HG03280 (cell line): ENCODE measurements at regions not wholly inside any gene's neighbourhood (a gene's known extent, or its start where the extent isn't known, plus 50 kb on each side); places are given as distances from the start of the nearest gene placed in this dataset.
"Not testable (repeated sequence)": the region's sequence is repeated elsewhere in the genome, so short reads cannot be mapped to it uniquely, and the experiment has no call there.

Source experiments
- ATAC-seq: cut with Tn5 transposase; IDR thresholded peaks from one replicate; pipeline ENCODE4 v1.9.1; 2021; ENCODE audit warnings: mild to moderate bottlenecking, moderate library complexity; ENCODE audit not compliant: unreplicated experiment

DNA sequence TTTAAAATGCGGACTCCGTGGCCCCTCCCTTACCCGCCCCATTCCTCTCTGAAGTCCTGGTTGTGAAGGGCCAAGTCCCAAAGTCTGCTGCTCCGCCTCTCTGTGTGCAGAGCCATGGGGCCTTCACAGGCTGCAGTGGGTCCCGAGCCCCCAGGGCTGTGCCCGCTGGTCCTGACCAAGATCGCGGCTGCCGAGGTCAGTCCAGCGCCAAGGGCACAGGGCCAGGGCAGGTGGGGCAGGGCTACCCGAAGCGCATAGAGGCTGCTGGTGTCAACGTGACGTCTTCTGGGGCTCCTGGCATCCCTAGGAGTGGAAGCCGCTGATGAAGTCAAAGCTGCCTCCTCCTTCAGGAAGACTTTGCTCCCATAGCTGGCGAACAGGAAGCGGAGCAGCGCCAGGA is 858.8 kb downstream of the TUBA3C start:
- ATAC-seq, result not testable (repeated sequence)

DNA sequence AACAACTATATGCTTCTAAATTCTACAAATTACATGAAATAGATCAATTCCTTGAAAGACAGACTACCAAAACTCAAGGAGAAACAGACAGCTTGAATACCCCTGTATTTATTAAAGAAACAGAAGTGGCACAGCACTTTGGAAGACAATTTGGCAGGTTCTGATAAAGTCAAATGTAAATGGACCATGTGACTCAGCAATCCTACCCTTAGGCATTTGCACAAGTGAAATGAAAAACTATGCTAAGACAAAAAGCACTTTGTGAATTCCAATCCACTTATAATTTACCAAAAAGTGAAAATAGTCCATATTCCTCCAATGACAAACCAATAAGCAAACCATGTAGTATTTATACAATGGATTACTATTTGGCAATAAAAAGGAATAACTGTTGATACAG is 862.0 kb downstream of the TUBA3C start:
- ATAC-seq, result not testable (repeated sequence)

DNA sequence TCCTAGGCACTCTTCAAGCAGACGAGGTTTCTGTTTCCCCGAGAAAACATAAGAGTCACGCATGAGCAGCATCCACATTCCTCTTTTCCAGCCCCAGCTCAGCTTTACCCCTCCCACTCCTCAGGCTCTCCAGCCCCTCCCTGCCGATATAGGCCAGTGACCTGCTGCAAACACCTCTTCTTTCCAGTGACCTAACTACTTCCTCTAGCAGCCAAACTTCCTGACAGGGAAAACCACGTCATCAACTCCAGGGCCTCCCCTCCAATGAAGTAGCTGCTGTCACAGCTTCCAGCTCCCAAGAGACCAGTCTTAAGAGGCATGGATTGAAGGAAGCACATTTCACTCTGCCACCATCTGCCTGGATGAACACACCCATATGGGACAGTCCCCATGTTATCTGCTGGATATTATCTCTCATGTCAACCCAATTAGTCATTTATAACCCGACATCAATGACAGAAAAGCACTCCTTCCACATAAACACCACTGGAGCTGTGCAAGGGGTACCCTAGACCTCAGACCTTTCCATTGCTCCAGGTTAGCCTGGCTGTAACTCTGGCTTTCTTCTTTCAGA is 878.3 kb downstream of the TUBA3C start:
- ATAC-seq, result not testable (repeated sequence)

- not testable (repeated sequence) for ATAC-seq
Measured at GRCh38 chr13:18300968-18301367, 880.7 kb downstream of the TUBA3C start.

- not testable (repeated sequence) for ATAC-seq
Measured at GRCh38 chr13:18297359-18297758, 884.3 kb downstream of the TUBA3C start.

GRCh38 chr13:18296617-18297016 is 885.0 kb downstream of the TUBA3C start:
- ATAC-seq, result not testable (repeated sequence)

DNA sequence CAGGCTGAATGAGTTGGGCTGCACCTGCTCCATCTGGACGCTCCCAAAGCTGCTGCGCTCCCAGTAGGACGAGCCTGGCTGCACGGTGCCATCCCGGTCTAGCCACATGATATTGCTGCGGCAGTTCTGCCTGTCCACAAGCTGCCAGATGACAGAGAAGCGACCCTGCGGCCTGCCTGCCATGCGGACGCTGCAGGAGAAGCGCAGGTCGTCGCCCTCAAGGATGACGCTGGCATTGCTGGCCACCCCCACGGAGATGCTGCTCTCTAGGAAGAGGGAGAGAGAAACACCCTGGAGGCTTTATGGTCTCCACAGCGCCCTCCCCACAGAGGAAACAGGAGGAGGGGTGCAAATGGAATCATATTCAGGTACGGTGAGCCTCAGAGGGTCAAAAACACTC is 887.3 kb downstream of the TUBA3C start:
- not testable (repeated sequence) for ATAC-seq

DNA sequence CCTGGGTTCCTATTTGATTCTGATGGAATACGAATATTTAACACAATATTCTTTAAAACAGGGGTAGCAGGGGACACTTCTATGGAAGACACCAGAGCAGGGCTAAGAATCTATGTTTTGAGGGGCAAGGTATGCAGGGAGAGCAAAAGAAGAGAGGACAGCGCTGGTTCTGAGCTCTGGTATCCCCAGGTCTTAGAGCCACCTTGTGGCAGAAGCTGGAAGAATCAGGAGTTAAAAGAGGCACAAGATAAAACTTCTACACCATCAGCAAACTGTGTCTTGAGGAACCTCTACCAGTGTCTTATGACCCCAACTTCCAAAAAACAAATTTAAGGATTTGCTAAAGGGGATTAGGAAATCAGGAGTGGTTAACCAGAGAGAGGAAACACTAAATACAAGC is 894.8 kb downstream of the TUBA3C start:
- not testable (repeated sequence) for ATAC-seq

- ATAC-seq, result not testable (repeated sequence)
Measured at GRCh38 chr13:18285663-18286062, 896.0 kb downstream of the TUBA3C start.

- not testable (repeated sequence) for ATAC-seq
Measured at GRCh38 chr13:18284040-18284439, 897.6 kb downstream of the TUBA3C start.

DNA sequence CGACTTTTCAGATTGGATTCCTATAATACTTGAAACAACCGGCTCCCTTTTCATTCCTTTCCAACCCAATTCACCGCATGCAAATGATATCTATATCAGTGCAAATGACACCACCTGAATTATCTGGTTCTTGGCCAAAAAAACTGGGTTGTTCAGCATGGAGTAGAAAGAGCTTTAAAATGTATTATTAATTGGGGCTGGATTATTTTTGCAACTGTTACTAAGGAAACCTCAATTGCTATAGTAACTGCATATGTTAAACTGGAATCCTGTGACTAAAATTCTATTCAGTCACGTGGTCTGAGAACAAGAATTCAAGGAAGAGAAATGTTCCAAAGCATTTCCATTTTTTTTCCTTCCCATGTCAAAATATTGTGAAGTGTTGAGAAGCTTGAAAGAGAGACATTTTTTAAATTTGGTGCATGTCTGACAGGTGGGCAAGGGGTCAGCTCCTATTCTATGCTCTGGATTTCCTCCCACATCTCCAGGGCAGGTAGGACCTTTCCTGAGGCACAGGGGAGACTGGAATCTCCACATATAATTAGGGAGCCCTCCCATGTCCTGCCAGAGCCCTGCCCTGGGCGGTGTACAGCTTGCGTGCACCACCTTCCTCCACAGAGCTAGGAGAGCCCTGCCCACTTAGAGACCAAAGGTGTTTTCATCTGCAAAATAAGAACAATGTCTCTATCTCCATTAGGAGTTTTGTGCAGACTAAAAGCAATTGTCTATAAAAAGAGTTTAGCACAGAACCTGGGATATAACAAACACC is 899.6 kb downstream of the TUBA3C start:
- ATAC-seq, result not testable (repeated sequence)

DNA sequence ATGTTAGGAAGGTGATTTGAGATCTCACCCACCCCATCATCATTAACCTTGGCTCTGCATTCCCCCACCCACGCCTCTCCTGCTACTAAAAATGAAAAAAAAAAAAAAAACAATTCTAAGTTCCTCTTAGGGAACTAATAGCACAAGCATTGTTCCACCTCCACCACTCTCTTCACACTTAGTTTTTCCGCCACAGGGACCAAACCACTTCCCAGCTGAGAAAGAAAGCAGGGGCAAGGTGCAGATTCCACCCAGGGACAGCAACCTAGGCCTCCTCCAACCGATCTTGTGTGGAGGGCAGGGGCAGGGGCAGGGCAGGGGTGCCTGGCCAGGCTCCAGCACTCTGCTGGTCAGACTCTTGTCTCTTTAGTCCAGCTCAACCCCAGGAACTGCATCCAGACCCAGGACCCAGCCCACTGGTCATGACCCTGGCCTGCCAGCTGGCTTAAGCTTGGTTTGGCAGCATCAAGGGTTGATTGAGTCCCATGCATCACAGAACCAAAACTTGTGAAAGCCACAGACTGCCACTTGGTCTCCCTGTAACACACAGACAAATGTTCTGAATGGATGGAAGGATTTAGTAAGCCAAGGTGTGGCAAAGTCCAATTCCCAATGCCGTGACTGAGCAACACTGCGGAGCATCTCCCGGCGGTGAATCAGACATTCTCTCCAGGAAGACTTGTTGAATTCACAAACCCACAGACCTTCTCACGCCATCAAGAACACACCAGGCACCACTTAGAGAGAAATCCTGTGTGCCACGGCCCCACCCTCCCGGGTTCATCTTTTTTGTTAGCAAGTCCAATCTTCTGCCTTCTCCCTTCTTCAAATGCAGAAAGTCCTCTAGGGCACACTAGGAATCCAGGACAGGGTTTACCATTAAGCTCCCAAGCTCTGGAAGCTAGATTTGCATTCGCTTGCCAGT is 900.5 kb downstream of the TUBA3C start:
- not testable (repeated sequence) for ATAC-seq

- not testable (repeated sequence) for ATAC-seq
Measured at GRCh38 chr13:18279971-18280370, 901.7 kb downstream of the TUBA3C start.

DNA sequence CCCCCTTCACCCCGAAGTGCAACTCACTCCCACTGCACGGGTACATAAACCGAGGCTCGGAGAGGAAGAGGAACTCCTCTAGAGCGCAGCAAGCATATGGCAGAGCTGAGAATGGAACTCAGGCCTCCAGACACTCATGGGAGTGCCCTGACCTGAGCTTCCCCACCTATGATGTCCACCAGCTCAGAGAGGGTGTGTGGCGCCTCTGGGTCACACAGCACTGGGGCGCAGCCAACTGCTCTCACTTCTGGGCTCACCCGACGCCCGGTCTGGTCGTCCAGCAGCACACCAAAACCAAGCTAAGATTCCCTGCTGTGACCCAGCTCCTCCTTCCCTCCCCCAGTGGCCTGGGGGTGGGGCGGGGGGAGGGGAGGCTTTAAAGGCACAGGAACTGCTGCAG is 904.3 kb downstream of the TUBA3C start:
- ATAC-seq, result not testable (repeated sequence)

- ATAC-seq, result not testable (repeated sequence)
Measured at GRCh38 chr13:18276280-18276679, 905.3 kb downstream of the TUBA3C start.

DNA sequence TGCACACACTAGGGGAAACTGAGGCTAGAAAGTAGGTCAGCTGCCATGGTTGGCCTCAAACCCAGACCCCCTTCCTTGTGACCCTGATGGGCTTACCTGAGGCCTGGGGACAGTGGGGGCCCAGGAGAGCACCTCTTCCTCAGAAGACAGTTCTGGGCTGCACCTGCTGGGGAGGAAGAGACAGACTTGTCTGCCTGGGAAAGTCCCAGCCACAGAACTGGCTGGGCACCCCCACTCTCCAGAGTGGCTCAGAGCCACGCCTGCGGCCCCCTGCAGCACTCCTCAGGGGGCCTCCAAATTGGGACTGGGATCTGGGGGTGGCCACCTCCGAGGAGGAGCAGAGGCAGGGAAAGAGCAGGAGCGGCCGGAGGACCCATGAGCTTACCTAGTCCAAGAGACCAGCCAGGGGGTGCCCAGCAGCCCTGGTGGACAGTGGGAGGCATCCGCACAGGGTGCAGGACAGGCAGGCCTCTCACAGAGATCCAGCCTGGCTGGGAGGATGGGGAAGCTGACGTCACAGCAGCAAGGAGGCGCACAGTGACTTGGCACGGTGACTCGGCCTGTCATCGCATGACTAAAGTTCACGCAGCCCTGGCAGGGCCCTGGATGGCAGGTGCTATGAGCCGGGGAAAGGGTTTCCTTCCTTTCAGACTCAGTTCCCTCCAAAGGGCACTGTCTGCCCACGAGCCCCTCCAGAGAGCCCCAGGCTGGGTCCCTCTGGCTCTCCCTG is 907.7 kb downstream of the TUBA3C start:
- ATAC-seq, result not testable (repeated sequence)

GRCh38 chr13:18258801-18259419 is 922.7 kb downstream of the TUBA3C start:
- not testable (repeated sequence) for ATAC-seq

GRCh38 chr13:18257686-18258085 is 923.9 kb downstream of the TUBA3C start:
- ATAC-seq, result not testable (repeated sequence)

DNA sequence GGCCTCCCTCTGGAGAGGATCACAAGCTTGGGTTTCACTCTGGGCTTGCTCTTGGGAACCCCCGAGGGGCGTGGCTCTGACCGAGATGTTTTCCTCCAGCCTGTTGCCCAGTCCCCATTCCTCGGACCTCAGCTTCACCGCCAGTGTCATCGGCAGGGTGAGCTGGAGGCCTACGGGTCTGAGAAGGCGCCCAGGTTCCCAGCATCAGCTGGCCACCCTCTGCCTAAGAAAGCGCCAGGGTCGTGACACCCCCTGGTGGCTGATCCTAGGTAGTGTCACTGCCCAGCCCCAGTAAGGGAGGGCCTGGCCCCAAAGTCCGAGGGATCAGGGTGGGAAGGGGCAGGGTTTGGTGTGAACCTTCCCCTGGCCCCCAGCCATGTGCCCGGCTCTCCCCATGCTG is 928.8 kb downstream of the TUBA3C start:
- not testable (repeated sequence) for ATAC-seq
